HT1080 (cell line): ENCODE measurements at regions not wholly inside any gene's neighbourhood (a gene's known extent, or its start where the extent isn't known, plus 50 kb on each side); places are given as distances from the start of the nearest gene placed in this dataset.
A peak's percentile ranks its signal among the peaks of the same experiment; 100 is the strongest.

Experiments
- DNase-seq: peaks from one replicate; pipeline ENCODE4 v3.0.0-alpha.2; 2015; ENCODE audit warnings: low read depth

GRCh38 chrX:97666890-97667289, 783.2 kb downstream of the RPA4 start:
- DNase-seq, result no peak

- no peak for DNase-seq
Observed at GRCh38 chrX:97668126-97668525, 784.4 kb downstream of the RPA4 start.

- DNase-seq, result no peak
Observed at GRCh38 chrX:97672138-97672537, 788.4 kb downstream of the RPA4 start.

- no peak for DNase-seq
Observed at GRCh38 chrX:97672608-97673007, 788.9 kb downstream of the RPA4 start.

GRCh38 chrX:97673135-97673534, 789.4 kb downstream of the RPA4 start:
- no peak for DNase-seq

- no peak for DNase-seq
Observed at GRCh38 chrX:97682991-97683840, 799.5 kb downstream of the RPA4 start.

GRCh38 chrX:97685753-97686152, 802.0 kb downstream of the RPA4 start:
- DNase-seq, result peak; percentile 0

GRCh38 chrX:97691901-97692455, 808.3 kb downstream of the RPA4 start:
- DNase-seq, result no peak

GRCh38 chrX:97692575-97692974, 808.9 kb downstream of the RPA4 start:
- DNase-seq, result no peak

GRCh38 chrX:97700547-97700946, 816.8 kb downstream of the RPA4 start:
- DNase-seq, result no peak

GRCh38 chrX:97704474-97704873, 820.8 kb downstream of the RPA4 start:
- no peak for DNase-seq

- no peak for DNase-seq
Observed at GRCh38 chrX:97704881-97705280, 821.2 kb downstream of the RPA4 start.

GRCh38 chrX:97705936-97706335, 822.2 kb downstream of the RPA4 start:
- no peak for DNase-seq

- no peak for DNase-seq
Observed at GRCh38 chrX:97714072-97714471, 830.4 kb downstream of the RPA4 start.

- no peak for DNase-seq
Observed at GRCh38 chrX:97728215-97728614, 844.5 kb downstream of the RPA4 start.

GRCh38 chrX:97740044-97740443, 856.3 kb downstream of the RPA4 start:
- DNase-seq, result peak; percentile 14

- peak; percentile 7 for DNase-seq
Observed at GRCh38 chrX:97740886-97741285, 857.2 kb downstream of the RPA4 start.

- DNase-seq, result no peak
Observed at GRCh38 chrX:97743014-97743413, 859.3 kb downstream of the RPA4 start.

- DNase-seq, result no peak
Observed at GRCh38 chrX:97747346-97747745, 863.6 kb downstream of the RPA4 start.

- DNase-seq, result no peak
Observed at GRCh38 chrX:97751016-97751415, 867.3 kb downstream of the RPA4 start.

- no peak for DNase-seq
Observed at GRCh38 chrX:97751735-97752134, 868.0 kb downstream of the RPA4 start.

GRCh38 chrX:97756879-97757278, 873.2 kb downstream of the RPA4 start:
- DNase-seq, result no peak

- no peak for DNase-seq
Observed at GRCh38 chrX:97763391-97763790, 879.7 kb downstream of the RPA4 start.
